Neural progenitor cell (in vitro differentiated cells): ENCODE measurements at regions not wholly inside any gene's neighbourhood (a gene's known extent, or its start where the extent isn't known, plus 50 kb on each side); places are given as distances from the start of the nearest gene placed in this dataset.

Experiments
- DNase-seq: peaks from one replicate; pipeline ENCODE4 v3.0.0-alpha.2; 2016; ENCODE audit warnings: low spot score
- H2AFZ ChIP-seq: fragments of 200-600 bp; sonication (generic); replicated peaks from 2 replicates; pipeline ENCODE4 v1.6.1; 2016; ENCODE audit warnings: antibody characterized with exemption
- H3F3A ChIP-seq: fragments of 200-600 bp; sonication (generic); 2 replicates; pipeline ENCODE4 v1.6.1; 2016; ENCODE audit warnings: antibody characterized with exemption, low read depth
- H3K27ac ChIP-seq: fragments of 200-600 bp; sonication (generic); 2 replicates; pipeline ENCODE4 v1.5.1; 2016; ENCODE audit warnings: mild to moderate bottlenecking
- H3K27me3 ChIP-seq: fragments of 200-600 bp; sonication (generic); 2 replicates; pipeline ENCODE4 v1.6.1; 2016; ENCODE audit warnings: mild to moderate bottlenecking, moderate library complexity
- H3K36me3 ChIP-seq: fragments of 200-600 bp; sonication (generic); 2 replicates; pipeline ENCODE4 v1.5.1; 2016
- H3K4me1 ChIP-seq: fragments of 200-600 bp; sonication (generic); 2 replicates; pipeline ENCODE4 v1.6.1; 2016; ENCODE audit warnings: mixed run types
- H3K4me2 ChIP-seq: fragments of 200-600 bp; sonication (generic); 2 replicates; pipeline ENCODE4 v1.6.1; 2016
- H3K4me3 ChIP-seq: fragments of 200-600 bp; sonication (generic); 2 replicates; pipeline ENCODE4 v1.5.1; 2016
- H3K79me2 ChIP-seq: fragments of 200-600 bp; sonication (generic); 2 replicates; pipeline ENCODE4 v1.6.1; 2016; ENCODE audit warnings: low read depth
- H3K9ac ChIP-seq: fragments of 200-600 bp; sonication (generic); 2 replicates; pipeline ENCODE4 v1.6.1; 2016
- H3K9me3 ChIP-seq: fragments of 200-600 bp; sonication (generic); 2 replicates; pipeline ENCODE4 v1.5.1; 2016; ENCODE audit warnings: low read depth
- H4K20me1 ChIP-seq: fragments of 200-600 bp; sonication (generic); 2 replicates; pipeline ENCODE4 v1.6.1; 2016; ENCODE audit warnings: low read depth
- H3K27ac Mint-ChIP-seq: 3 replicates; pipeline ENCODE4 v1.8.0; 2021; ENCODE audit warnings: mixed read lengths
- H3K27me3 Mint-ChIP-seq: 2 replicates; pipeline ENCODE4 v1.8.0; 2022; ENCODE audit warnings: low read depth, mild to moderate bottlenecking, inconsistent platforms, moderate library complexity, mixed read lengths; ENCODE audit not compliant: insufficient read depth
- H3K36me3 Mint-ChIP-seq: 3 replicates; pipeline ENCODE4 v1.8.0; 2021; ENCODE audit warnings: mixed read lengths
- H3K4me1 Mint-ChIP-seq: 3 replicates; pipeline ENCODE4 v1.8.0; 2021; ENCODE audit warnings: mixed read lengths
- H3K4me3 Mint-ChIP-seq: 3 replicates; pipeline ENCODE4 v1.8.0; 2021; ENCODE audit warnings: mild to moderate bottlenecking, moderate library complexity, mixed read lengths
- H3K9me3 Mint-ChIP-seq: 3 replicates; pipeline ENCODE4 v1.8.0; 2020; ENCODE audit warnings: mixed read lengths
- CTCF ChIP-seq: fragments of 200-600 bp; sonication (generic); IDR thresholded peaks from 2 replicates; pipeline ENCODE4 v1.5.1; 2017; ENCODE audit warnings: antibody characterized with exemption, mild to moderate bottlenecking
- EZH2 ChIP-seq: fragments of 200-600 bp; sonication (generic); IDR thresholded peaks from 2 replicates; pipeline ENCODE4 v1.6.1; 2017; ENCODE audit warnings: antibody characterized with exemption, mild to moderate bottlenecking, moderate library complexity
- EZH2phosphoT487 ChIP-seq: fragments of 200-600 bp; sonication (generic); IDR thresholded peaks from 2 replicates; pipeline ENCODE4 v1.6.1; 2017; ENCODE audit warnings: antibody characterized with exemption

GRCh38 chr13:42658019-42658418, 84.1 kb downstream of the TNFSF11 start:
- Histone ChIP-seq H3K4me1 (peaks cover 37% of the 10 kb centered on the region), H3K4me3 (no peak overlapping the region), H3K36me3 (no peaks in the 10 kb centered on the region), H3F3A (peaks cover 14% of the 10 kb centered on the region), H2AFZ (peak overlapping the region; percentile 30), H3K27ac (no peak overlapping the region), H4K20me1 (no peaks in the 10 kb centered on the region), H3K9me3 (no peaks in the 10 kb centered on the region), H3K79me2 (no peaks in the 10 kb centered on the region), H3K4me2 (no peak overlapping the region), H3K9ac (no peak overlapping the region), H3K27me3 (no peaks in the 10 kb centered on the region)
- no peaks in the 10 kb centered on the region for H3K9me3 Mint-ChIP-seq
- H3K27me3 Mint-ChIP-seq = no peaks in the 10 kb centered on the region
- H3K4me3 Mint-ChIP-seq = no peak overlapping the region
- no peak for DNase-seq
- H3K27ac Mint-ChIP-seq = no peak overlapping the region
- H3K36me3 Mint-ChIP-seq = no peaks in the 10 kb centered on the region
- peaks cover 11% of the 10 kb centered on the region for H3K4me1 Mint-ChIP-seq
- TF ChIP-seq CTCF = no peak
- TF ChIP-seq EZH2 = no peak
- TF ChIP-seq EZH2phosphoT487 = no peak

- Histone ChIP-seq H2AFZ (no peak overlapping the region), H3K4me2 (no peak overlapping the region), H3K36me3 (no peaks in the 10 kb centered on the region), H3F3A (peaks cover 13% of the 10 kb centered on the region), H4K20me1 (no peaks in the 10 kb centered on the region), H3K9ac (no peak overlapping the region), H3K79me2 (no peaks in the 10 kb centered on the region), H3K9me3 (no peaks in the 10 kb centered on the region), H3K4me3 (no peak overlapping the region), H3K27ac (no peak overlapping the region), H3K4me1 (peaks cover 26% of the 10 kb centered on the region), H3K27me3 (no peaks in the 10 kb centered on the region)
- H3K9me3 Mint-ChIP-seq = no peaks in the 10 kb centered on the region
- no peak overlapping the region for H3K27ac Mint-ChIP-seq
- TF ChIP-seq CTCF (no peak), EZH2 (no peak), EZH2phosphoT487 (no peak)
- no peak for DNase-seq
- H3K27me3 Mint-ChIP-seq = no peaks in the 10 kb centered on the region
- H3K36me3 Mint-ChIP-seq = no peaks in the 10 kb centered on the region
- peaks cover 11% of the 10 kb centered on the region for H3K4me1 Mint-ChIP-seq
- H3K4me3 Mint-ChIP-seq = no peak overlapping the region
Measured at GRCh38 chr13:42660333-42660965, 86.5 kb downstream of the TNFSF11 start.

- no peaks in the 10 kb centered on the region for H3K36me3 Mint-ChIP-seq
- no peak overlapping the region for H3K4me3 ChIP-seq
- H3K4me1 Mint-ChIP-seq = no peaks in the 10 kb centered on the region
Measured at GRCh38 chr13:42667638-42668037, 93.7 kb downstream of the TNFSF11 start.

More at GRCh38 chr13:42667638-42668037, 93.7 kb downstream of the TNFSF11 start:
- TF ChIP-seq CTCF = no peak
- no peak for TF ChIP-seq EZH2
- TF ChIP-seq EZH2phosphoT487 = no peak
- H3K9me3 ChIP-seq = no peaks in the 10 kb centered on the region
- H3K4me2 ChIP-seq = no peak overlapping the region
- H3K27me3 ChIP-seq = no peaks in the 10 kb centered on the region
- no peaks in the 10 kb centered on the region for H3K79me2 ChIP-seq
- H3F3A ChIP-seq = no peaks in the 10 kb centered on the region
- no peaks in the 10 kb centered on the region for H3K9me3 Mint-ChIP-seq
- DNase-seq = no peak
- H2AFZ ChIP-seq = no peak overlapping the region
- H3K36me3 ChIP-seq = no peaks in the 10 kb centered on the region
- no peaks in the 10 kb centered on the region for H3K4me1 ChIP-seq
- H3K27ac Mint-ChIP-seq = no peak overlapping the region
- H3K9ac ChIP-seq = no peak overlapping the region
- no peak overlapping the region for H3K27ac ChIP-seq
- no peak overlapping the region for H3K4me3 Mint-ChIP-seq
- peaks cover 2% of the 10 kb centered on the region for H3K27me3 Mint-ChIP-seq
- no peaks in the 10 kb centered on the region for H4K20me1 ChIP-seq
